ENCODE measurements at regions not wholly inside any gene's neighbourhood (a gene's known extent, or its start where the extent isn't known, plus 50 kb on each side); places are given as distances from the start of the nearest gene placed in this dataset.

- TF ChIP-seq TAF7 (optimal IDR thresholded peaks at IDR 0.05; ENCODE audit: borderline replicate concordance, low read depth, low read length) (no peak), POU5F1 (IDR thresholded peaks at IDR 0.05; ENCODE audit: low read depth, low read length) (no peak)
Observed at GRCh38 chr14:31944256-31945073, 132.6 kb upstream of the ARHGAP5 start (continued).

All from H1 (cell line).